GM18517 (cell line): ENCODE measurements at regions not wholly inside any gene's neighbourhood (a gene's known extent, or its start where the extent isn't known, plus 50 kb on each side); places are given as distances from the start of the nearest gene placed in this dataset.

Experiments
- ATAC-seq: cut with Tn5 transposase; IDR thresholded peaks from one replicate; pipeline ENCODE4 v1.9.1; 2021; ENCODE audit warnings: mild to moderate bottlenecking, moderate library complexity; ENCODE audit not compliant: unreplicated experiment

- no peak for ATAC-seq
Observed at GRCh38 chr9:1320607-1321195, 270.5 kb downstream of the DMRT2 start.

GRCh38 chr9:1327467-1327866 lies 277.3 kb downstream of the DMRT2 start:
- no peak for ATAC-seq

GRCh38 chr9:1328341-1328740 lies 278.2 kb downstream of the DMRT2 start:
- ATAC-seq, result no peak

GRCh38 chr9:1331546-1332038 lies 281.4 kb downstream of the DMRT2 start:
- no peak for ATAC-seq

- ATAC-seq, result no peak
Observed at GRCh38 chr9:1332156-1332555, 282.0 kb downstream of the DMRT2 start.

GRCh38 chr9:1335174-1335573 lies 285.0 kb downstream of the DMRT2 start:
- ATAC-seq, result no peak

- no peak for ATAC-seq
Observed at GRCh38 chr9:1337169-1337568, 287.0 kb downstream of the DMRT2 start.

- ATAC-seq, result no peak
Observed at GRCh38 chr9:1340390-1340789, 290.2 kb downstream of the DMRT2 start.

GRCh38 chr9:1353291-1353690 lies 303.1 kb downstream of the DMRT2 start:
- no peak for ATAC-seq

- ATAC-seq, result no peak
Observed at GRCh38 chr9:1354086-1354485, 303.9 kb downstream of the DMRT2 start.

- ATAC-seq, result no peak
Observed at GRCh38 chr9:1354606-1355005, 304.4 kb downstream of the DMRT2 start.

GRCh38 chr9:1355656-1356055 lies 305.5 kb downstream of the DMRT2 start:
- ATAC-seq, result no peak

- ATAC-seq, result no peak
Observed at GRCh38 chr9:1362845-1363244, 312.7 kb downstream of the DMRT2 start.

- no peak for ATAC-seq
Observed at GRCh38 chr9:1366276-1366675, 316.1 kb downstream of the DMRT2 start.

- no peak for ATAC-seq
Observed at GRCh38 chr9:1369297-1369696, 319.1 kb downstream of the DMRT2 start.

- no peak for ATAC-seq
Observed at GRCh38 chr9:1373445-1373844, 323.3 kb downstream of the DMRT2 start.

- ATAC-seq, result no peak
Observed at GRCh38 chr9:1383899-1384455, 333.8 kb downstream of the DMRT2 start.

GRCh38 chr9:1384816-1385215 lies 334.7 kb downstream of the DMRT2 start:
- no peak for ATAC-seq

- no peak for ATAC-seq
Observed at GRCh38 chr9:1386420-1386819, 336.3 kb downstream of the DMRT2 start.

GRCh38 chr9:1388216-1388615 lies 338.1 kb downstream of the DMRT2 start:
- no peak for ATAC-seq

GRCh38 chr9:1400983-1401382 lies 350.8 kb downstream of the DMRT2 start:
- ATAC-seq, result no peak

- ATAC-seq, result no peak
Observed at GRCh38 chr9:1404940-1405339, 354.8 kb downstream of the DMRT2 start.

GRCh38 chr9:1411826-1412225 lies 361.7 kb downstream of the DMRT2 start:
- no peak for ATAC-seq
